HepG2 (cell line): ENCODE measurements at regions not wholly inside any gene's neighbourhood (a gene's known extent, or its start where the extent isn't known, plus 50 kb on each side); places are given as distances from the start of the nearest gene placed in this dataset.

ENCODE experiments used
- AGO1 ChIP-seq: fragments of 200-400 bp; formaldehyde crosslinking; IDR thresholded peaks from 2 replicates; pipeline ENCODE4 v1.6.1; 2017; ENCODE audit warnings: mild to moderate bottlenecking, low read depth, low read length, moderate library complexity; ENCODE audit not compliant: poor library complexity, severe bottlenecking
- BRF2 ChIP-seq: sonication (generic); formaldehyde crosslinking; IDR thresholded peaks from 2 replicates; pipeline ENCODE4 v1.8.1; 2022; ENCODE audit warnings: mild to moderate bottlenecking, missing genetic modification reagents
- GATAD2A ChIP-seq: IDR thresholded peaks from 2 replicates; pipeline ENCODE4 v1.6.1; 2016
- HDAC1 ChIP-seq: sonication (generic); formaldehyde crosslinking; IDR thresholded peaks from 2 replicates; pipeline ENCODE4 v1.5.1; 2020; ENCODE audit warnings: mild to moderate bottlenecking, missing genetic modification reagents
- MTF2 ChIP-seq: sonication (generic); formaldehyde crosslinking; IDR thresholded peaks from 2 replicates; pipeline ENCODE4 v1.5.0; 2020; ENCODE audit warnings: missing genetic modification reagents, borderline replicate concordance
- SP5 ChIP-seq: IDR thresholded peaks from 2 replicates; pipeline ENCODE4 v1.6.1; 2016; ENCODE audit warnings: low read depth, borderline replicate concordance
- TAF15 ChIP-seq: fragments of 200-400 bp; formaldehyde crosslinking; IDR thresholded peaks from one replicate; pipeline ENCODE4 v1.6.1; 2018; ENCODE audit warnings: mild to moderate bottlenecking, low read depth, low read length; ENCODE audit not compliant: poor library complexity, severe bottlenecking
- UBTF ChIP-seq: sonication (generic); formaldehyde crosslinking; IDR thresholded peaks from 2 replicates; pipeline ENCODE4 v1.4.0; 2020; ENCODE audit warnings: mild to moderate bottlenecking, missing genetic modification reagents
- YY1 ChIP-seq: IDR thresholded peaks from 2 replicates; pipeline ENCODE4 v1.6.1; 2011; ENCODE audit warnings: low read length, low read depth, moderate library complexity, mild to moderate bottlenecking; ENCODE audit not compliant: insufficient read depth, insufficient replicate concordance
- ZHX1 ChIP-seq: sonication (generic); formaldehyde crosslinking; IDR thresholded peaks from 2 replicates; pipeline ENCODE4 v1.8.1; 2022; ENCODE audit warnings: low read depth, mild to moderate bottlenecking, missing genetic modification reagents
- ZNF274 ChIP-seq: sonication (generic); formaldehyde crosslinking; IDR thresholded peaks from 2 replicates; pipeline ENCODE4 v1.5.1; 2020; ENCODE audit warnings: mild to moderate bottlenecking, missing genetic modification reagents
- ZNF296 ChIP-seq: sonication (generic); formaldehyde crosslinking; conservative IDR thresholded peaks from 2 replicates; pipeline ENCODE4 v1.5.0; 2020; ENCODE audit warnings: mild to moderate bottlenecking, missing genetic modification reagents
- ZNF317 ChIP-seq: sonication (generic); formaldehyde crosslinking; IDR thresholded peaks from 2 replicates; pipeline ENCODE4 v1.5.0; 2020; ENCODE audit warnings: mild to moderate bottlenecking, missing genetic modification reagents
- ZNF737 ChIP-seq: sonication (generic); formaldehyde crosslinking; IDR thresholded peaks from 2 replicates; pipeline ENCODE4 v1.5.0; 2020; ENCODE audit warnings: missing genetic modification reagents, mild to moderate bottlenecking, borderline replicate concordance
- ZNF784 ChIP-seq: sonication (generic); formaldehyde crosslinking; IDR thresholded peaks from 2 replicates; pipeline ENCODE4 v1.5.1; 2020; ENCODE audit warnings: missing genetic modification reagents, mild to moderate bottlenecking, borderline replicate concordance
- ZNF792 ChIP-seq: IDR thresholded peaks from 2 replicates; pipeline ENCODE4 v1.6.1; 2016
- TF ChIP-seq, protein P1 (sequence below): sonication (generic); formaldehyde crosslinking; IDR thresholded peaks from 2 replicates; pipeline ENCODE4 v1.5.0; 2020; ENCODE audit warnings: missing genetic modification reagents
- TF ChIP-seq, protein P2 (sequence below), 2 experiments: sonication (generic) in 1 of 2; formaldehyde crosslinking in 1 of 2; IDR thresholded peaks; 2 replicates each; pipeline versions ENCODE4 v1.4.0 to v1.6.1; 2018 to 2020; ENCODE audit warnings: missing genetic modification reagents in 2 of 2, borderline replicate concordance in 1 of 2, low read depth in 1 of 2, mild to moderate bottlenecking in 1 of 2, missing biosample characterization in 1 of 2

DNA sequence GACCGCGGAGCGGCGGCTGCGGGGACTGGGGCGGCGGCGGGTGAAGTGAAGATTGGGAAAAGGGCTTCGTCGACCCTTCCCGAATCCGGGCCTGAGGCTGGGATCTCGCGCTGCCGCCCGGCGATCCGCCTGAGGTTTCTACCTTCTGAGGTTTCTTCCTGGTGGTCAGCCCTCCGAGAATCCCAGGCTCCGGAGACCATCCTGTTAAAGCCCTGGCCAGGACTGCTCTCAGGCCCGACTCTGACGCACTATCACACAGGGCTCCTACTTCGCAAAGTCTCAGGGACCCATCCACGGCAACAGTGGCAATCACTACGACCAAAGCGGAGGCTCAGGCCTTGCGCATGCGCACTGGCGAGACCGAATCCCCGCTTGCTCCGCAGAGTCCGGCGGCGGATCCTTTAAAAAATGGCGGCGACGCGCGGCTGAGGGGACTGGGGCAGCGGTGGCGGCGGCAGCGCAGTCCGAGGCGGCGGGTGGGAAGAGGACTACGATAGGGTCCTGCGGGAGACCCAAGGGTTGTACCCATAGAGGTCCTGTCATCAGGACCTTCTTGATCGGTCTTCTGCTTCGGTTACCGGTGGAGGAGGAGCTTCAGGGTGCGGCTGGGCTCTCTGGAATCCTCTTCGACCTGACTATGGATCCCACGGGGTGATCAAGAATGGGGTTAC, 157.2 kb upstream of the ZNF337 start (continued):
- TF ChIP-seq UBTF, result peak; percentile 54
- TF ChIP-seq GATAD2A (CRISPR knock-in tag), result 0 out of 2 replicates have a peak, but pooled peaks have one; percentile 11
- TF ChIP-seq MTF2 (CRISPR knock-in tag), result 0 out of 2 replicates have a peak, but pooled peaks have one; percentile 65
- TF ChIP-seq ZNF317 (CRISPR knock-in tag), result peak; percentile 68; the same call in 1 of the 2 replicates
- TF ChIP-seq ZNF737, result peak; percentile 72; the same call in 1 of the 2 replicates
- peak; percentile 78; the same call in 1 of the 2 replicates for TF ChIP-seq ZHX1 (CRISPR knock-in tag)
- TF ChIP-seq ZNF792 (CRISPR knock-in tag), result 0 out of 2 replicates have a peak, but pooled peaks have one; percentile 68
- peak; percentile 49 for TF ChIP-seq AGO1
- 0 out of 2 replicates have a peak, but pooled peaks have one; percentile 63 for TF ChIP-seq ZNF784 (CRISPR knock-in tag)
- TF ChIP-seq ZNF296, result 0 out of 2 replicates have a peak, but pooled peaks have one; percentile 43
- TF ChIP-seq, protein P1, sequence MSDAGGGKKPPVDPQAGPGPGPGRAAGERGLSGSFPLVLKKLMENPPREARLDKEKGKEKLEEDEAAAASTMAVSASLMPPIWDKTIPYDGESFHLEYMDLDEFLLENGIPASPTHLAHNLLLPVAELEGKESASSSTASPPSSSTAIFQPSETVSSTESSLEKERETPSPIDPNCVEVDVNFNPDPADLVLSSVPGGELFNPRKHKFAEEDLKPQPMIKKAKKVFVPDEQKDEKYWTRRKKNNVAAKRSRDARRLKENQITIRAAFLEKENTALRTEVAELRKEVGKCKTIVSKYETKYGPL (CRISPR knock-in tag), result 0 out of 2 replicates have a peak, but pooled peaks have one; percentile 30
- peak; percentile 82; the same call in 1 of the 2 replicates for TF ChIP-seq BRF2 (CRISPR knock-in tag)
- TF ChIP-seq, protein P2, sequence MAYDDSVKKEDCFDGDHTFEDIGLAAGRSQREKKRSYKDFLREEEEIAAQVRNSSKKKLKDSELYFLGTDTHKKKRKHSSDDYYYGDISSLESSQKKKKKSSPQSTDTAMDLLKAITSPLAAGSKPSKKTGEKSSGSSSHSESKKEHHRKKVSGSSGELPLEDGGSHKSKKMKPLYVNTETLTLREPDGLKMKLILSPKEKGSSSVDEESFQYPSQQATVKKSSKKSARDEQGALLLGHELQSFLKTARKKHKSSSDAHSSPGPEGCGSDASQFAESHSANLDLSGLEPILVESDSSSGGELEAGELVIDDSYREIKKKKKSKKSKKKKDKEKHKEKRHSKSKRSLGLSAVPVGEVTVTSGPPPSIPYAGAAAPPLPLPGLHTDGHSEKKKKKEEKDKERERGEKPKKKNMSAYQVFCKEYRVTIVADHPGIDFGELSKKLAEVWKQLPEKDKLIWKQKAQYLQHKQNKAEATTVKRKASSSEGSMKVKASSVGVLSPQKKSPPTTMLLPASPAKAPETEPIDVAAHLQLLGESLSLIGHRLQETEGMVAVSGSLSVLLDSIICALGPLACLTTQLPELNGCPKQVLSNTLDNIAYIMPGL (CRISPR knock-in tag; IDR thresholded peaks at IDR 0.05; ENCODE audit: borderline replicate concordance in 1 of 2, low read depth in 1 of 2), result peak in 1 of 2 experiments; percentile 80; a peak in 3 of 4 replicates
- peak; percentile 53 for TF ChIP-seq TAF15
- TF ChIP-seq YY1, result peak; percentile 93
- peak; percentile 65 for TF ChIP-seq HDAC1 (CRISPR knock-in tag)
- peak; percentile 7; the same call in 1 of the 2 replicates for TF ChIP-seq SP5 (CRISPR knock-in tag)
- TF ChIP-seq ZNF274 (CRISPR knock-in tag), result peak; percentile 77; the same call in 1 of the 2 replicates
